ENCODE measurements at regions not wholly inside any gene's neighbourhood (a gene's known extent, or its start where the extent isn't known, plus 50 kb on each side); places are given as distances from the start of the nearest gene placed in this dataset.
"Not testable (repeated sequence)": the region's sequence is repeated elsewhere in the genome, so short reads cannot be mapped to it uniquely, and the experiment has no call there.

DNA sequence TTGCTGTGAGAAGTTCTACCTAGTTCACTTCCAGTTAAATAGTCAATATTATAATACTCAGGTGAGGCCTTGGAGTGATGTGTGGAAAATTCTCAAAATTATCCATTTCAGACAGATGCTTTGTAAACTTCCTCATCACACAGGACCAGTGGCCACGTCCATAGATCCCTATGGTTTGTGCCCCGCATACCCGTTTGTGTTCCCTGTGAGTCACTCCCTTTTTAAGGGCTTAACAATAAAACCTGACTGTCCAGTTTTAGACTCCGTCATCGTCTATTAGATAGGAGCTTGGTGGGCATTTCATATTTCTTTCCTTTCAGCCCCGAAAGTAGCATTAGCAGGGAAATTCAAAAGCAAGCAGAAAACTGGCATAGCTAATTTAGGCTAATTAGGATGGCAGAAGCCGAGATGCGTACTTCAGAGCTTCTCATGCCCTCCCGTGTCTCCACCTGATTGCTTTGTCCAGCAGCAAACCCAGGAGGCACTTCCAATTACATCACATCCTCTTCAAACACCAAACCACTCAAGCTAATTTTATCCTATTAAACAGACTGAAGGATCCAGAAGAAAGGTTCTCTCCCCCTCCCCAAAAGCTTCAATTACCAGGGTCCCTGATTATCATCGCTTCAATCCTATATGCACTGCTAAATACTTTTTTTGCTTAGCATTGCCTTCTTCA lies 186.6 kb upstream of the OTX2 start:
- no peak overlapping the region for H3K4me3 ChIP-seq (ENCODE audit: low read depth, low read length)
- TF ChIP-seq, protein P1, sequence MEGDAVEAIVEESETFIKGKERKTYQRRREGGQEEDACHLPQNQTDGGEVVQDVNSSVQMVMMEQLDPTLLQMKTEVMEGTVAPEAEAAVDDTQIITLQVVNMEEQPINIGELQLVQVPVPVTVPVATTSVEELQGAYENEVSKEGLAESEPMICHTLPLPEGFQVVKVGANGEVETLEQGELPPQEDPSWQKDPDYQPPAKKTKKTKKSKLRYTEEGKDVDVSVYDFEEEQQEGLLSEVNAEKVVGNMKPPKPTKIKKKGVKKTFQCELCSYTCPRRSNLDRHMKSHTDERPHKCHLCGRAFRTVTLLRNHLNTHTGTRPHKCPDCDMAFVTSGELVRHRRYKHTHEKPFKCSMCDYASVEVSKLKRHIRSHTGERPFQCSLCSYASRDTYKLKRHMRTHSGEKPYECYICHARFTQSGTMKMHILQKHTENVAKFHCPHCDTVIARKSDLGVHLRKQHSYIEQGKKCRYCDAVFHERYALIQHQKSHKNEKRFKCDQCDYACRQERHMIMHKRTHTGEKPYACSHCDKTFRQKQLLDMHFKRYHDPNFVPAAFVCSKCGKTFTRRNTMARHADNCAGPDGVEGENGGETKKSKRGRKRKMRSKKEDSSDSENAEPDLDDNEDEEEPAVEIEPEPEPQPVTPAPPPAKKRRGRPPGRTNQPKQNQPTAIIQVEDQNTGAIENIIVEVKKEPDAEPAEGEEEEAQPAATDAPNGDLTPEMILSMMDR (IDR thresholded peaks at IDR 0.05; ENCODE audit: insufficient read depth, low read length): no peak
- DNase-seq (ENCODE audit: low read depth): no peak

DNA sequence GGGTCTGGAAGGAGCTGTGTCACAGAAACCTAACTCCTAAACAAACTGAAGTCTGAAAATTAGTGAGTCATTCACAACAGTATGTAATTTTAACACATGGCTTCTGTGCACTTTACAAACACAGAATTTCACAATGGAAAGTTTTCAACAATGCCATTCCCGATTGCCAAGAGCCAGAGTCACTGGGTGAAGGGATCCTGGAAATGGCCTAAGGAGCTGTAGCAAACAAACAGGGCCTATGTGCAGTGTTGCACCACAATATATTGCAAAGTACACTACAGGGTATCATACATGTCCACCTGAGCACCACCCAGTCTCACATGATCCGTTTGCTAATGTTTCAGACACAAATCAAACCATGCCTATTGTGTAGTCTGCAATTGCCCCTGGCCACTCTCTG lies 184.7 kb upstream of the OTX2 start:
- no peak overlapping the region for H3K4me3 ChIP-seq (ENCODE audit: low read depth, low read length)
- DNase-seq (ENCODE audit: low read depth): no peak
- TF ChIP-seq, protein P1 (IDR thresholded peaks at IDR 0.05; ENCODE audit: insufficient read depth, low read length): no peak

DNA sequence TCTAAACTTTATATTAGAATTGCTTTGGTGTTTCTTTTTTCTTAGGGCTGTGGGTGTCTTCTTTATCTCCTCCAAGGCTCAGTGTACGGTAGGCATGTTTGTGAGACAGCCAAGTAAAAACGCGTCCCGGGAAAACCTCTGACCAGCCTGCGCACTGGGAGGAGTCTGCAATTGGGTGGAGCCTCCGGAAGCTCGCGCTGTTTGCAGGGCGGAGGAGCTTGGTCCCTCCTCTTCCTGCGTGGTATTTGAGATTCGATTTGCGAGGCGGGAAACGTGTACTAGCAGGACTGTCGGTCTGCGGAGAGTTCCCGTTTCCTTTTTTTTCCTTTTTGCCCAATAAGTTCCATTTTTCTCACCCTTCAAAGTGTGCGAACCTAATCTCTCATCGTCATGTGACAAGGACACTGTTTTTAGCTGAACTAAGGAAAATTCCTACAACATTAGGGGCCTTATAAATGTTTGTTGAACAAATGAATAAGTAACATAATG lies 182.1 kb upstream of the OTX2 start:
- DNase-seq (ENCODE audit: low read depth): no peak
- TF ChIP-seq, protein P1 (IDR thresholded peaks at IDR 0.05; ENCODE audit: insufficient read depth, low read length): no peak
- H3K4me3 ChIP-seq (ENCODE audit: low read depth, low read length): no peak overlapping the region

DNA sequence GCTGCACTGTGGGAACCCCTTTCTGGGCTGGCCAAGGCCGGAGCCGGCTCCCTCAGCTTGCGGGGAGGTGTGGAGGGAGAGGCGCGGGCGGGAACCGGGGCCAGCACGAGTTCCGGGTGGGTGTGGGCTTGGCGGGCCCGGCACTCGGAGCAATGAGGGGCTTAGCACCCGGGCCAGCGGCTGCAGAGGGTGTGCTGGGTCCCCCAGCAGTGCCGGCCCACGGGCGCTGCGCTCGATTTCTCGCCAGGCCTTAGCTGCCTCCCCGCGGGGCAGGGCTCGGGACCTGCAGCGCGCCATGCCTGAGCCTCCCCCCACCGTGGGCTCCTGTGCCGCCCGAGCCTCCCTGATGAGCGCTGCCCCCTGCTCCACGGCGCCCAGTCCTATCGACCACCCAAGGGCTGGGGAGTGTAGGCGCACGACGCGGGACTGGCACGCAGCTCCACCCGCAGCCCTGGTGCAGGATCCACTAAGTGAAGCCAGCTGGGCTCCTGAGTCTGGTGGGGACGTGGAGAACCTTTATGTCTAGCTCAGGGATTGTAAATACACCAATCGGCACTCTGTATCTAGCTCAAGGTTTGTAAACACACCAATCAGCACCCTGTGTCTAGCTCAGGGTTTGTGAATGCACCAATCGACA lies 180.8 kb upstream of the OTX2 start:
- not testable (repeated sequence) for H3K4me3 ChIP-seq (ENCODE audit: low read depth, low read length); DNase-seq (ENCODE audit: low read depth)

DNA sequence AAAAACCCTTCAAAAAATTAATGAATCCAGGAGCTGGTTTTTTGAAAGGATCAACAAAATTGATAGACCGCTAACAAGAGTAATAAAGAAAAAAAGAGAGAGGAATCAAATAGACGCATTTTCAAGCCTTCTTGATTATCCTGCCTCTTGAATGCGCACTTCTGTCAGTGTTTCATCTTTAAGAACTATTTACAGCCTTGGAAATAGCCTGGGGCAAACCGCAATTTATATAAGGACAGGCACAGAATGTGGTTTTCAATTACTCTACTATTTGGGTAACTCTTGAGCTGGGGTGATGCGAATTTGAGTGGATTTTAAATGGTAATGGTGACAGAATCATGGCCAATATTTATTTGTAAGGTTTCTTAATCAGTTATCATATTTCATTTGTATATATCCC lies 179.1 kb upstream of the OTX2 start:
- TF ChIP-seq, protein P1 (IDR thresholded peaks at IDR 0.05; ENCODE audit: insufficient read depth, low read length): no peak
- H3K4me3 ChIP-seq (ENCODE audit: low read depth, low read length): no peak overlapping the region

DNA sequence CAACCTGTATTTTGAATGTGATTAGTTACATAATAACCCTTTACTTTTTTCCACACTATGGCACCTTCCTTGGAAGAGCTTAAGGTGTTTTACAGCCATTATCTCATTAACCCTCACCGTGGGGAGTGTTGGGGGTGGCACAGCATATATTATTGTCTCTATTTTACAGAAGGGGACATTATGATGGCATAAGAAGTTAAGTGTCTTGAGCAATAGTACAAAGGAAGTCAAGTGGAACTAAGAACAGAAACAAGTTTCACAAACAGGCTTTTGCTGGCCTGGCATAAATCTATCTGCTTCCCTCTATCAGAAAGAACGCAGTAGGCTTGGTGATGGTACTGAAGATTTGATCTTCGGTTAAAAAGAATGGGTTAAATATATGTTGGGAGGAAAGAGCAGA lies 169.7 kb upstream of the OTX2 start:
- no peak for DNase-seq (ENCODE audit: low read depth)
- H3K4me3 ChIP-seq (ENCODE audit: low read depth, low read length): no peak overlapping the region
- TF ChIP-seq, protein P1 (IDR thresholded peaks at IDR 0.05; ENCODE audit: insufficient read depth, low read length): no peak

More for the DNA sequence above, 179.1 kb upstream of the OTX2 start:
- DNase-seq (ENCODE audit: low read depth): no peak

DNA sequence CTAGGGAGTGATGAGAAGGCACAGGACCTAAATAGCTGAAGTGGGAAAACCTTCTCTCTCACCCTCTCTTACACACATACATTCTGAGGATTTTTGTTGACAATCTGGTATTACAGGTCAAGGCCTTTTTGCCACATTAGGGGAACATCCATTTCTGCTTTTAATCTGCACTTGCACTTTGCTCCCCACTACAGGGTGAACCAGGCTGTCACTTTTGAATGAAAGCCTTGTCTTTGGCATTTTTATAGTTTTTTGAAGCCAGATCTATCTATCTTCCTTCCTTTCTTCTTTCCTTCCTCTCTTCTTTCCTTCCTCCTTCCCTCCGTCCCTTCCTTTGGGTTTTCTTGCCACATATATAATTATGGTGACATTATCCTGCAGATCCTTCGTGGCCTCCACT lies 165.9 kb upstream of the OTX2 start:
- no peak for DNase-seq (ENCODE audit: low read depth)
- H3K4me3 ChIP-seq (ENCODE audit: low read depth, low read length): no peak overlapping the region
- TF ChIP-seq, protein P1 (IDR thresholded peaks at IDR 0.05; ENCODE audit: insufficient read depth, low read length): no peak

All from fibroblast of the aortic adventitia (primary cell).